Suprapubic skin (tissue), 4 donors: ENCODE measurements at regions not wholly inside any gene's neighbourhood (a gene's known extent, or its start where the extent isn't known, plus 50 kb on each side); places are given as distances from the start of the nearest gene placed in this dataset.

Experiments
- DNase-seq, 2 donors: peaks; one replicate each; pipeline ENCODE4 v3.0.0-alpha.2; 2019; ENCODE audit warnings: low spot score in 2 of 2
- H3K27ac ChIP-seq: fragments of 200-600 bp; sonication (generic); one replicate; pipeline ENCODE4 v1.5.1; 2019
- H3K27me3 ChIP-seq: fragments of 200-600 bp; sonication (generic); one replicate; pipeline ENCODE4 v1.5.1; 2019
- H3K36me3 ChIP-seq: fragments of 200-600 bp; sonication (generic); one replicate; pipeline ENCODE4 v1.5.1; 2019
- H3K4me1 ChIP-seq: fragments of 200-600 bp; sonication (generic); one replicate; pipeline ENCODE4 v1.5.1; 2019
- H3K4me3 ChIP-seq: fragments of 200-600 bp; sonication (generic); one replicate; pipeline ENCODE4 v1.5.1; 2019; ENCODE audit warnings: mild to moderate bottlenecking
- H3K9me3 ChIP-seq: fragments of 200-600 bp; sonication (generic); one replicate; pipeline ENCODE4 v1.5.1; 2019
- CTCF ChIP-seq, 2 donors: fragments of 200-600 bp in 1 of 2; fragments of 450-650 bp in 1 of 2; sonication (generic) in 1 of 2; IDR thresholded peaks; one replicate each; pipeline ENCODE4 v1.5.1; 2016 to 2019; ENCODE audit warnings: antibody characterized with exemption in 2 of 2, mild to moderate bottlenecking in 1 of 2, moderate library complexity in 1 of 2
- EP300 ChIP-seq: sonication (generic); formaldehyde crosslinking; IDR thresholded peaks from one replicate; pipeline ENCODE4 v1.6.1; 2017; ENCODE audit warnings: antibody characterized with exemption
- POLR2A ChIP-seq, 2 donors: fragments of 450-650 bp; IDR thresholded peaks; one replicate each; pipeline ENCODE4 v1.6.1; 2017; ENCODE audit warnings: antibody characterized with exemption in 2 of 2, mild to moderate bottlenecking in 2 of 2, moderate library complexity in 2 of 2
- POLR2AphosphoS5 ChIP-seq, 3 donors: sonication (generic); formaldehyde crosslinking; IDR thresholded peaks; one replicate each; pipeline ENCODE4 v1.6.1; 2017; ENCODE audit warnings: antibody characterized with exemption in 3 of 3
- WGBS: methylation state at CpG from one replicate; pipeline ENCODE4 v1.1.5; 2018; 5-methylcytosine and 5-hydroxymethylcytosine counted together

DNA sequence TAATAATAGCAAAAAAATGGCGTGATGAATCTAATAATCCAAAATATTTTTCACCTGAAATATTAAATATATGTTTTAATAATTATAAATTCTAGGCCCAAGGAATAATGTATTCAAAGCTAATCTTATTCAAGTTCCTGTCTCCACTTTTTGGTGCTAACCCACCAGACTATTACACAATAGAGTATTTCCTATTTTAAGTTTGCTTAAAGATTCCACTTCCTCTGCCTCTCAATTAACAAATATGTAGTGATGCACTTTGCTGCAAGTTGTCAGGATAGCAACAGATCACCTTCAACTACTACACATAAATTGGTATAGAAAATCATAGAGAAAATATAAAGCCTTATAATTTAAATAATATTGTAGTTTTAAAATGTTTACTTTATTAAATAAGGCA lies 467.5 kb downstream of the C3orf38 start:
- H3K9me3 ChIP-seq, result no peaks in the 10 kb centered on the region
- H3K27ac ChIP-seq, result no peak overlapping the region
- no peak for TF ChIP-seq POLR2AphosphoS5 (IDR thresholded peaks at IDR 0.05)
- no peak for TF ChIP-seq CTCF (IDR thresholded peaks at IDR 0.05)
- no peak for TF ChIP-seq EP300
- TF ChIP-seq POLR2A (IDR thresholded peaks at IDR 0.05), result no peak
- no peak for DNase-seq
- H3K27me3 ChIP-seq, result no peaks in the 10 kb centered on the region
- no peaks in the 10 kb centered on the region for H3K4me1 ChIP-seq
- WGBS, result 94% methylated on average over 1 of the region's 1 CpG
- no peaks in the 10 kb centered on the region for H3K36me3 ChIP-seq
- H3K4me3 ChIP-seq, result no peak overlapping the region

DNA sequence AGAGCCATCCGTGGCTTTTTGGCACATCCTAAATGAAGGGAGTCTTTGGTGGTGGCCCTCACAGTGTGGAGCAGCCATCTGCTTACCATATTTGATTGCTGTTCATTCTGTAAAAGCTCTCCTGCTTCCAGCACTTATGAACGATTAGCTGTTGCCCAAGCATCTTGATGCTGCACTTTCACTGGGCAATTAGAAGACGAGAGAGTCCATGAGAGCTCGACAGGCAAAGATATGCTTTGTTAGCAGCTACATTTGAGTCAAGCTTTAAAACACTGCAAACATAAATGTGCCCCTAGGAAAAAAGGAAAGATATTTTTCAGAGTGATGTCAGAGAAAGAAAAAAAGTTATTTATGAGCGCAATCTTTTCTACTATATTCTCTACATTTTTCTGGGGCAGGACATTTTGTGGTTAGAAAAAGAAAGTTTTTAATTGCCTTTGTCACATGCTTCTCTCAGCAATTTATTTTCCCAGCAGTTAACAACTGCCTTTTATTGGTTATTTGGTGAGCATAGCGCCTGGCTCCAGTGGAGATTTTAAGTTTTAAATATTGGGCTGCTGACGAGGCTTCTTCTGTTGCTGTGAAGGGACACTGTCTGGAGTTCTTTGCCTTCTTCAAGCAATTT lies 468.4 kb downstream of the C3orf38 start:
- TF ChIP-seq POLR2AphosphoS5 (IDR thresholded peaks at IDR 0.05), result no peak
- no peak for TF ChIP-seq POLR2A (IDR thresholded peaks at IDR 0.05)
- no peak for TF ChIP-seq EP300
- no peak for TF ChIP-seq CTCF (IDR thresholded peaks at IDR 0.05)
- Histone ChIP-seq H3K9me3 (no peaks in the 10 kb centered on the region), H3K27me3 (no peaks in the 10 kb centered on the region), H3K4me3 (no peak overlapping the region), H3K27ac (no peak overlapping the region), H3K36me3 (no peaks in the 10 kb centered on the region), H3K4me1 (no peaks in the 10 kb centered on the region)
- no peak for DNase-seq
- WGBS, result 40% methylated on average over 7 of the region's 7 CpGs

DNA sequence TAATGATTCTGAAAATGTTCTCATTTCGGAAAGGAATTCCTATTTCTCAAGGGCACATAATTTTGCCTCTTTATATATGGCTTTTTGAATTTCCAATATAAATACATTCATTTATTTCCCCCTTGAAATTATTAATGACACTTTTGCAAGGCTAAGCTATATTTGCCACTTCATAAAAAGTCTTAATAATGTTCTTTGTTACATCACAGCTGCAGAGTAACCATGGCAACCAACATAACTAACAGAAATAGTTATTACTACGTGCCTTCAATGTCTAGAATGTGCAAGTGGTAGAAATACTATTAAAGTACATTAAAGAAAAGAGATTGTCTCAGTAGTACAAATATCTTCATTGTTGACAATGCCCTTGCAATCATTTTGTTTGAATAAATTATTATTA lies 471.8 kb downstream of the C3orf38 start:
- H3K4me1 ChIP-seq, result no peaks in the 10 kb centered on the region
- H3K27me3 ChIP-seq, result no peaks in the 10 kb centered on the region
- WGBS, result 76% methylated on average over 2 of the region's 2 CpGs
- no peaks in the 10 kb centered on the region for H3K36me3 ChIP-seq
- H3K27ac ChIP-seq, result no peak overlapping the region
- no peaks in the 10 kb centered on the region for H3K9me3 ChIP-seq
- no peak for DNase-seq
- H3K4me3 ChIP-seq, result no peak overlapping the region
- TF ChIP-seq EP300 (no peak), POLR2A (IDR thresholded peaks at IDR 0.05) (no peak), POLR2AphosphoS5 (IDR thresholded peaks at IDR 0.05) (no peak), CTCF (IDR thresholded peaks at IDR 0.05) (no peak)

GRCh38 chr3:88623709-88624108 lies 473.9 kb downstream of the C3orf38 start:
- no peaks in the 10 kb centered on the region for H3K27me3 ChIP-seq
- H3K36me3 ChIP-seq, result no peaks in the 10 kb centered on the region
- no peak for DNase-seq
- no peaks in the 10 kb centered on the region for H3K9me3 ChIP-seq
- no peak overlapping the region for H3K27ac ChIP-seq
- no peak overlapping the region for H3K4me3 ChIP-seq
- H3K4me1 ChIP-seq, result no peaks in the 10 kb centered on the region
- TF ChIP-seq POLR2AphosphoS5 (IDR thresholded peaks at IDR 0.05) (no peak), POLR2A (IDR thresholded peaks at IDR 0.05) (no peak), EP300 (no peak), CTCF (IDR thresholded peaks at IDR 0.05) (no peak)

- Histone ChIP-seq H3K36me3 (no peaks in the 10 kb centered on the region), H3K9me3 (no peaks in the 10 kb centered on the region), H3K4me1 (no peaks in the 10 kb centered on the region), H3K27me3 (no peaks in the 10 kb centered on the region), H3K4me3 (no peak overlapping the region), H3K27ac (no peak overlapping the region)
- TF ChIP-seq POLR2AphosphoS5 (IDR thresholded peaks at IDR 0.05) (no peak), POLR2A (IDR thresholded peaks at IDR 0.05) (no peak), CTCF (IDR thresholded peaks at IDR 0.05) (no peak), EP300 (no peak)
- DNase-seq, result no peak
- WGBS, result 78% methylated on average over 2 of the region's 2 CpGs
Measured at GRCh38 chr3:88626456-88627120, 476.8 kb downstream of the C3orf38 start.
